ENCODE measurements at regions not wholly inside any gene's neighbourhood (a gene's known extent, or its start where the extent isn't known, plus 50 kb on each side); places are given as distances from the start of the nearest gene placed in this dataset.

DNA sequence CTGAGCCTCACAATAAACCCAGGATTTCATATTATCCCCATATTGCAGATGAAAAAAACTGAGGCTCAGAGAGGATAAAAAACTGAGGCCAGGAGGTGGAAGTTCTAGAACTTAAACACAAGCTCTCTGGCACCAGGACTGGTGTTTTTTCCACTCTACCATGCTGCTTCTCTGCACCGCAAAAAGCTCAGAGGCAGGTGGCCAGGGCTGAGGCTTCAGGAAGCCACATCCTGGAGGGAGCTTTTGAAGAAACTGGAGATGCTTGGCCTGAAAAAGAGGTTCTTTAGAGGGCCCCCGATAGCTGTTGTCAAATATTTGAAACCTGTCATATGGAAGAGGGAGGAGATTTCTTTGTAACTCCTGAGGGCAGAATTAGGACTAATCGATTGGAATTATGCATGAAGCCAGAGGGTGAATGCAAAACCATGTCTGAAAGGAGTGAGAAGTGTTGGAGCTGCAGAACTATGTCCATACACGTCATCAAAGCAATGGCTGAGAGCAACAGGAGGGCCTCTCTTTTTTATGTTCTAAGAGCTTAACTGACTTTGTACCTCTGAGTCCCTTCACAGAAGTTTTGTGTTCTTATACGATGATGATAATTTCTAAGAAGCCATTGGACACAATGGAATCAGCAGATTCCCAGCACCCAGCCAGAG, 448.6 kb downstream of the FUT8 start:
- no peaks in the 10 kb centered on the region for H3K27me3 ChIP-seq
- H3K9me3 ChIP-seq = no peaks in the 10 kb centered on the region
- TF ChIP-seq, protein P1, sequence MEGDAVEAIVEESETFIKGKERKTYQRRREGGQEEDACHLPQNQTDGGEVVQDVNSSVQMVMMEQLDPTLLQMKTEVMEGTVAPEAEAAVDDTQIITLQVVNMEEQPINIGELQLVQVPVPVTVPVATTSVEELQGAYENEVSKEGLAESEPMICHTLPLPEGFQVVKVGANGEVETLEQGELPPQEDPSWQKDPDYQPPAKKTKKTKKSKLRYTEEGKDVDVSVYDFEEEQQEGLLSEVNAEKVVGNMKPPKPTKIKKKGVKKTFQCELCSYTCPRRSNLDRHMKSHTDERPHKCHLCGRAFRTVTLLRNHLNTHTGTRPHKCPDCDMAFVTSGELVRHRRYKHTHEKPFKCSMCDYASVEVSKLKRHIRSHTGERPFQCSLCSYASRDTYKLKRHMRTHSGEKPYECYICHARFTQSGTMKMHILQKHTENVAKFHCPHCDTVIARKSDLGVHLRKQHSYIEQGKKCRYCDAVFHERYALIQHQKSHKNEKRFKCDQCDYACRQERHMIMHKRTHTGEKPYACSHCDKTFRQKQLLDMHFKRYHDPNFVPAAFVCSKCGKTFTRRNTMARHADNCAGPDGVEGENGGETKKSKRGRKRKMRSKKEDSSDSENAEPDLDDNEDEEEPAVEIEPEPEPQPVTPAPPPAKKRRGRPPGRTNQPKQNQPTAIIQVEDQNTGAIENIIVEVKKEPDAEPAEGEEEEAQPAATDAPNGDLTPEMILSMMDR (IDR thresholded peaks at IDR 0.05) = no peak
- no peak overlapping the region for H3K4me3 ChIP-seq (ENCODE audit: low read depth in 1 of 2, low read length in 1 of 2)
- no peak overlapping the region for H3K27ac ChIP-seq
- no peaks in the 10 kb centered on the region for H3K36me3 ChIP-seq
- H3K4me1 ChIP-seq (ENCODE audit: control insufficient read depth in 1 of 2, insufficient read depth in 1 of 2, low read depth in 1 of 2, low read length in 1 of 2) = no peaks in the 10 kb centered on the region

- H3K4me1 ChIP-seq (ENCODE audit: control insufficient read depth in 1 of 2, insufficient read depth in 1 of 2, low read depth in 1 of 2, low read length in 1 of 2) = no peaks in the 10 kb centered on the region
- no peak overlapping the region for H3K27ac ChIP-seq
- no peaks in the 10 kb centered on the region for H3K36me3 ChIP-seq
- TF ChIP-seq, protein P1 (IDR thresholded peaks at IDR 0.05) = no peak
- no peaks in the 10 kb centered on the region for H3K9me3 ChIP-seq
- H3K27me3 ChIP-seq = no peaks in the 10 kb centered on the region
- no peak overlapping the region for H3K4me3 ChIP-seq (ENCODE audit: low read depth in 1 of 2, low read length in 1 of 2)
Observed at GRCh38 chr14:65864549-65864948, 452.0 kb downstream of the FUT8 start.

DNA sequence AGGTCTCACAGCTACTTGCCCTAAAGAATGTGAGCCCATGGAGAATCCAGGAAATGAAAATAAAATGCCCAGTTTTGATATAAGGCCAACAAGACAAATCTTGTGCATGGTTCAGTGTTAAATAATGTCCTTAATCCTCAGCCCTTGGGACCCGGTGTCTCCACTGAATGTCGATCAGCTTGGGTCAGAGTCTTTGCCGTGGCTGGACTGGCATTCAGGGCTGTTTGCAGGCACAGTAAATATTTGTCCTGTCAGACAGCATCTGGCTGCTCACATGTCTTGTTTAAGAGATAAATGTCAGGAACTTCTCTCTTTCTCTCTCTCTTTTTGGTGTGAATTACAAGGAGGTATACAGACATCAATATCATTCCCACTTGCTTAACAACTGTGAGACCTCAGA, 452.5 kb downstream of the FUT8 start:
- Histone ChIP-seq H3K9me3 (no peaks in the 10 kb centered on the region), H3K27me3 (no peaks in the 10 kb centered on the region), H3K4me1 (ENCODE audit: control insufficient read depth in 1 of 2, insufficient read depth in 1 of 2, low read depth in 1 of 2, low read length in 1 of 2) (no peaks in the 10 kb centered on the region), H3K36me3 (no peaks in the 10 kb centered on the region), H3K4me3 (ENCODE audit: low read depth in 1 of 2, low read length in 1 of 2) (no peak overlapping the region), H3K27ac (no peak overlapping the region)
- TF ChIP-seq, protein P1 (IDR thresholded peaks at IDR 0.05) = no peak

DNA sequence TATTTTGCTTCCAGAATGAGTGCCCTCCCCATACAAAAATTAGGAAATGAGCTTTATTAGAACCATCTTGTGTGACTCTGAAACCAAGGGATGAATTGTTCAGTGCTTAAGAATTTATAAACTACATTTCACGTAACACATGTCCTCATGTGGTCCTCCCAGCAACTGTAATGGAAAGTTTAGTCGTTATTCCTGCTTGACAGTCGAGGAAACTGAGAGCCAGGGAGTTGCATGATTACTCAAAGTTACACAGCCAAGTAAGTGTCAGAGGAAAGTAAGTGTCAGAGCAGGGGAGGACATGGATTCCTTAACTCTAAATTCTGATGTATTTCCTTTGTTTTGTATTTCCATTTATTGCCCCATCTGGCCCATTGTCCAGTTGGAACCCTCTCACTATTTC, 453.9 kb downstream of the FUT8 start:
- no peaks in the 10 kb centered on the region for H3K27me3 ChIP-seq
- no peaks in the 10 kb centered on the region for H3K36me3 ChIP-seq
- H3K4me1 ChIP-seq (ENCODE audit: control insufficient read depth in 1 of 2, insufficient read depth in 1 of 2, low read depth in 1 of 2, low read length in 1 of 2) = no peaks in the 10 kb centered on the region
- no peaks in the 10 kb centered on the region for H3K9me3 ChIP-seq
- H3K27ac ChIP-seq = no peak overlapping the region
- TF ChIP-seq, protein P1 (IDR thresholded peaks at IDR 0.05) = no peak
- no peak overlapping the region for H3K4me3 ChIP-seq (ENCODE audit: low read depth in 1 of 2, low read length in 1 of 2)

GRCh38 chr14:65866886-65867285, 454.4 kb downstream of the FUT8 start:
- no peaks in the 10 kb centered on the region for H3K4me1 ChIP-seq (ENCODE audit: control insufficient read depth in 1 of 2, insufficient read depth in 1 of 2, low read depth in 1 of 2, low read length in 1 of 2)
- H3K36me3 ChIP-seq = no peaks in the 10 kb centered on the region
- H3K27me3 ChIP-seq = no peaks in the 10 kb centered on the region
- no peaks in the 10 kb centered on the region for H3K9me3 ChIP-seq
- no peak overlapping the region for H3K4me3 ChIP-seq (ENCODE audit: low read depth in 1 of 2, low read length in 1 of 2)
- no peak overlapping the region for H3K27ac ChIP-seq
- TF ChIP-seq, protein P1 (IDR thresholded peaks at IDR 0.05) = no peak

Measured in neutrophil (primary cell).